Psoas muscle (tissue), 7 donors: ENCODE measurements at regions not wholly inside any gene's neighbourhood (a gene's known extent, or its start where the extent isn't known, plus 50 kb on each side); places are given as distances from the start of the nearest gene placed in this dataset.

ENCODE experiments used
- ATAC-seq, 4 donors: fragments of 200-7000 bp; cut with Tn5 transposase; one replicate each; pipeline ENCODE4 v1.9.1; 2020; ENCODE audit warnings: moderate library complexity in 3 of 4, mild to moderate bottlenecking in 2 of 4
- DNase-seq, 2 donors: peaks; one replicate each; pipeline ENCODE4 v3.0.0-alpha.2; 2020
- H3K27ac ChIP-seq: fragments of 200-600 bp; one replicate; pipeline ENCODE4 v1.8.0; 2022
- H3K27me3 ChIP-seq, 3 donors: fragments of 200-600 bp in 1 of 3; one replicate each; pipeline versions ENCODE4 v1.6.1 to v1.8.0; 2013 to 2022; ENCODE audit warnings: low read length in 2 of 3, mild to moderate bottlenecking in 2 of 3, moderate library complexity in 1 of 3; ENCODE audit not compliant: insufficient read depth in 3 of 3
- H3K36me3 ChIP-seq, 2 donors: fragments of 200-600 bp in 1 of 2; one replicate each; pipeline versions ENCODE4 v1.6.1 to v1.8.0; 2013 to 2022; ENCODE audit warnings: low read depth in 1 of 2, mild to moderate bottlenecking in 1 of 2, moderate library complexity in 1 of 2; ENCODE audit not compliant: insufficient read depth in 1 of 2
- H3K4me1 ChIP-seq: fragments of 200-600 bp; one replicate; pipeline ENCODE4 v1.8.0; 2022
- H3K4me3 ChIP-seq: fragments of 200-600 bp; one replicate; pipeline ENCODE4 v1.8.0; 2022; ENCODE audit warnings: mild to moderate bottlenecking
- H3K9me3 ChIP-seq: fragments of 200-600 bp; one replicate; pipeline ENCODE4 v1.8.0; 2022
- CTCF ChIP-seq: fragments of 200-600 bp; IDR thresholded peaks from one replicate; pipeline ENCODE4 v1.8.0; 2022; ENCODE audit warnings: antibody characterized with exemption
- WGBS, 3 donors: extraction: QIAGEN DNeasy Blood & Tissue Kit; methylation state at CpG; one replicate each; pipeline versions ENCODE4 v1.1.6 to v1.1.7; 2013; 5-methylcytosine and 5-hydroxymethylcytosine counted together
- intact Hi-C, 2 donors: fragments of 100-400 bp; cut with DNase I; formaldehyde crosslinking; loops; one replicate each; pipeline versions ENCODE4 v1.11.0 to v1.14.2; 2022
- donor health status: healthy with polysubstance abuse.
- donor health status: DM: no; HTN: no; CAD: no; lungs with moderate emphysema.
- donor health status: Bipolar disorder and iron deficiency.
- donor health status: healthy.
- donor health status: DM: yes; HTN: yes; CAD: no.
- donor health status: DM: no; HTN: no; CAD: no.
- donor health status: DM: yes; HTN: yes; CAD: no.

- no peak for ATAC-seq
- no peak overlapping the region for H3K27ac ChIP-seq
- intact Hi-C loops, result no loop called here
Measured at GRCh38 chrX:109854096-109854495, 121.0 kb upstream of the ACSL4 start.

GRCh38 chrX:109855501-109855900 lies 122.4 kb upstream of the ACSL4 start:
- Histone ChIP-seq H3K27me3 (peaks cover 0 to 7% (median 0%) of the 10 kb centered on the region in 3 donors), H3K9me3 (peaks cover 3% of the 10 kb centered on the region), H3K4me1 (no peaks in the 10 kb centered on the region), H3K36me3 (no peaks in the 10 kb centered on the region), H3K4me3 (no peak overlapping the region), H3K27ac (no peak overlapping the region)
- no peak for DNase-seq
- WGBS, 3 donors, result 35 to 46% (median 45%) methylated on average over 1 of the region's 1 CpG
- TF ChIP-seq CTCF, result no peak
- intact Hi-C loops, result loop anchor here (5.0 kb wide), 1 partner anchor 143 kb away; no protein-coding TSS in a partner anchor
- ATAC-seq, result no peak

More at GRCh38 chrX:109854096-109854495, 121.0 kb upstream of the ACSL4 start:
- peaks cover 0 to 4% (median 0%) of the 10 kb centered on the region in 3 donors for H3K27me3 ChIP-seq
- no peak for TF ChIP-seq CTCF
- no peaks in the 10 kb centered on the region for H3K4me1 ChIP-seq
- H3K9me3 ChIP-seq, result peaks cover 3% of the 10 kb centered on the region
- no peaks in the 10 kb centered on the region for H3K36me3 ChIP-seq
- no peak overlapping the region for H3K4me3 ChIP-seq
- DNase-seq, result no peak

- Histone ChIP-seq H3K4me3 (no peak overlapping the region), H3K27me3 (peaks cover 0 to 2% (median 0%) of the 10 kb centered on the region in 3 donors), H3K36me3 (no peaks in the 10 kb centered on the region), H3K27ac (no peak overlapping the region), H3K4me1 (no peaks in the 10 kb centered on the region), H3K9me3 (peaks cover 3% of the 10 kb centered on the region)
- intact Hi-C loops, result loop anchor here (5.0 kb wide), 1 partner anchor 145 kb away; no protein-coding TSS in a partner anchor
- peak; percentile 80 for TF ChIP-seq CTCF
- WGBS, 3 donors, result 8 to 23% (median 16%) methylated on average over 5 of the region's 5 CpGs
- no peak for DNase-seq
- no peak for ATAC-seq
Measured at GRCh38 chrX:109856974-109857373, 123.9 kb upstream of the ACSL4 start.

GRCh38 chrX:109857584-109858228 lies 124.6 kb upstream of the ACSL4 start:
- Histone ChIP-seq H3K27me3 (peaks cover 0 to 2% (median 0%) of the 10 kb centered on the region in 3 donors), H3K9me3 (peaks cover 3% of the 10 kb centered on the region), H3K4me1 (no peaks in the 10 kb centered on the region), H3K4me3 (no peak overlapping the region), H3K36me3 (no peaks in the 10 kb centered on the region), H3K27ac (no peak overlapping the region)
- DNase-seq (no peak), ATAC-seq (no peak)
- no peak for TF ChIP-seq CTCF
- intact Hi-C loops, result loop anchor here (5.0 kb wide), 1 partner anchor 145 kb away; no protein-coding TSS in a partner anchor
- 67 to 78% (median 75%) methylated on average over 4 of the region's 4 CpGs for WGBS, 3 donors
